SK-N-SH treated with all-trans-retinoic acid at 6 μM for 48 hours (cell line): ENCODE measurements at regions not wholly inside any gene's neighbourhood (a gene's known extent, or its start where the extent isn't known, plus 50 kb on each side); places are given as distances from the start of the nearest gene placed in this dataset.

Experiments
- ATAC-seq: fragments of 200-7000 bp; cut with Tn5 transposase; 3 replicates; pipeline ENCODE4 v1.9.1; 2020; ENCODE audit warnings: mild to moderate bottlenecking, moderate library complexity
- BACH2 ChIP-seq: fragments of 250-450 bp; sonication (Bioruptor Pico); IDR thresholded peaks from 2 replicates; pipeline ENCODE4 v1.9.0; 2021; ENCODE audit warnings: mild to moderate bottlenecking, borderline replicate concordance
- CREB5 ChIP-seq: fragments of 250-450 bp; sonication (Bioruptor Pico); IDR thresholded peaks from 2 replicates; pipeline ENCODE4 v1.5.1; 2020; ENCODE audit warnings: low read depth, mild to moderate bottlenecking, moderate library complexity
- CSDC2 ChIP-seq: fragments of 250-450 bp; sonication (Bioruptor Pico); IDR thresholded peaks from 2 replicates; pipeline ENCODE4 v1.5.0; 2020; ENCODE audit warnings: mild to moderate bottlenecking, moderate library complexity
- ESRRG ChIP-seq: fragments of 250-450 bp; sonication (Bioruptor Pico); IDR thresholded peaks from 2 replicates; pipeline ENCODE4 v1.6.1; 2021; ENCODE audit warnings: mild to moderate bottlenecking
- GLIS3 ChIP-seq: fragments of 250-450 bp; sonication (Bioruptor Pico); IDR thresholded peaks from 2 replicates; pipeline ENCODE4 v1.5.0; 2020; ENCODE audit warnings: mild to moderate bottlenecking, moderate library complexity
- ISL1 ChIP-seq: fragments of 250-450 bp; sonication (Bioruptor Pico); IDR thresholded peaks from 2 replicates; pipeline ENCODE4 v2.1.2; 2022; ENCODE audit warnings: mild to moderate bottlenecking, moderate library complexity
- OSR1 ChIP-seq: fragments of 250-450 bp; sonication (Bioruptor Pico); IDR thresholded peaks from 2 replicates; pipeline ENCODE4 v1.8.0; 2022; ENCODE audit warnings: moderate library complexity, mild to moderate bottlenecking, inconsistent platforms
- POU6F1 ChIP-seq: fragments of 250-450 bp; sonication (Bioruptor Pico); IDR thresholded peaks from 2 replicates; pipeline ENCODE4 v1.8.0; 2021; ENCODE audit warnings: low read depth, mild to moderate bottlenecking, moderate library complexity, borderline replicate concordance
- PPARA ChIP-seq: fragments of 250-450 bp; sonication (Bioruptor Pico); IDR thresholded peaks from 2 replicates; pipeline ENCODE4 v1.5.0; 2020; ENCODE audit warnings: mild to moderate bottlenecking, borderline replicate concordance
- RARB ChIP-seq: fragments of 250-450 bp; sonication (Bioruptor Pico); IDR thresholded peaks from 2 replicates; pipeline ENCODE4 v1.8.0; 2021; ENCODE audit warnings: mild to moderate bottlenecking, moderate library complexity
- TCF4 ChIP-seq: fragments of 250-450 bp; sonication (Bioruptor Pico); IDR thresholded peaks from 2 replicates; pipeline ENCODE4 v1.8.0; 2021; ENCODE audit warnings: mild to moderate bottlenecking, moderate library complexity, borderline replicate concordance
- TOX ChIP-seq: fragments of 250-450 bp; sonication (Bioruptor Pico); IDR thresholded peaks from 2 replicates; pipeline ENCODE4 v1.8.0; 2021; ENCODE audit warnings: mild to moderate bottlenecking, moderate library complexity, borderline replicate concordance
- TSHZ2 ChIP-seq: fragments of 250-450 bp; sonication (Bioruptor Pico); IDR thresholded peaks from 2 replicates; pipeline ENCODE4 v1.5.0; 2020; ENCODE audit warnings: mild to moderate bottlenecking, moderate library complexity
- ZC3H10 ChIP-seq: fragments of 250-450 bp; sonication (Bioruptor Pico); IDR thresholded peaks from 2 replicates; pipeline ENCODE4 v1.5.1; 2021; ENCODE audit warnings: mild to moderate bottlenecking, moderate library complexity
- ZFP3 ChIP-seq: fragments of 250-450 bp; sonication (Bioruptor Pico); IDR thresholded peaks from 2 replicates; pipeline ENCODE4 v1.5.0; 2020; ENCODE audit warnings: mild to moderate bottlenecking, moderate library complexity
- ZFP30 ChIP-seq: fragments of 450-650 bp; formaldehyde crosslinking; IDR thresholded peaks from 2 replicates; pipeline ENCODE4 v1.5.0; 2022; ENCODE audit warnings: mild to moderate bottlenecking, moderate library complexity
- ZNF565 ChIP-seq: fragments of 450-650 bp; formaldehyde crosslinking; conservative IDR thresholded peaks from 2 replicates; pipeline ENCODE4 v1.5.0; 2020; ENCODE audit warnings: low read depth, mild to moderate bottlenecking, moderate library complexity
- ZNF70 ChIP-seq: fragments of 450-650 bp; formaldehyde crosslinking; IDR thresholded peaks from 2 replicates; pipeline ENCODE4 v1.5.0; 2020; ENCODE audit warnings: mild to moderate bottlenecking, moderate library complexity
- ZNF8 ChIP-seq: fragments of 450-650 bp; formaldehyde crosslinking; IDR thresholded peaks from 2 replicates; pipeline ENCODE4 v1.5.0; 2020; ENCODE audit warnings: mild to moderate bottlenecking, moderate library complexity

- ATAC-seq: no peak
- TF ChIP-seq TSHZ2 (no peak), CREB5 (CRISPR knock-in tag) (no peak)
Measured at GRCh38 chr9:1354086-1354485, 303.9 kb downstream of the DMRT2 start.

GRCh38 chr9:1354606-1355005 is 304.4 kb downstream of the DMRT2 start:
- ATAC-seq: no peak
- TF ChIP-seq ESRRG (CRISPR knock-in tag): no peak
- TF ChIP-seq PPARA (CRISPR knock-in tag): no peak
- TF ChIP-seq GLIS3: no peak
- TF ChIP-seq, all 23 proteins: peak for 0

GRCh38 chr9:1355656-1356055 is 305.5 kb downstream of the DMRT2 start:
- no peak for ATAC-seq
- TF ChIP-seq OSR1 (CRISPR knock-in tag) (no peak), ZNF8 (CRISPR knock-in tag) (no peak), TOX (CRISPR knock-in tag) (no peak), ZNF565 (CRISPR knock-in tag) (no peak), TSHZ2 (no peak), ZNF70 (no peak), ZFP3 (CRISPR knock-in tag) (no peak), CREB5 (CRISPR knock-in tag) (no peak), CSDC2 (no peak), ESRRG (CRISPR knock-in tag) (no peak), BACH2 (no peak), RARB (CRISPR knock-in tag) (no peak), ZFP30 (no peak)

- ATAC-seq: no peak
- TF ChIP-seq RARB (CRISPR knock-in tag) (no peak), GLIS3 (no peak), TSHZ2 (no peak), ZNF565 (CRISPR knock-in tag) (no peak), CREB5 (CRISPR knock-in tag) (no peak), ZC3H10 (CRISPR knock-in tag) (no peak), TCF4 (CRISPR knock-in tag) (no peak), ISL1 (CRISPR knock-in tag) (no peak), ZFP30 (no peak), TOX (CRISPR knock-in tag) (no peak), ZNF70 (no peak), ZNF8 (CRISPR knock-in tag) (no peak), CSDC2 (no peak), POU6F1 (CRISPR knock-in tag) (no peak)
Measured at GRCh38 chr9:1362845-1363244, 312.7 kb downstream of the DMRT2 start.
